DND-41 (cell line): ENCODE measurements at regions not wholly inside any gene's neighbourhood (a gene's known extent, or its start where the extent isn't known, plus 50 kb on each side); places are given as distances from the start of the nearest gene placed in this dataset.
"Not testable (repeated sequence)": the region's sequence is repeated elsewhere in the genome, so short reads cannot be mapped to it uniquely, and the experiment has no call there.

Experiments used
- CTCF ChIP-seq: IDR thresholded peaks from 2 replicates; pipeline ENCODE4 v1.5.1; 2012; ENCODE audit warnings: borderline replicate concordance, low read length, moderate library complexity, mild to moderate bottlenecking; ENCODE audit not compliant: poor library complexity, severe bottlenecking; ENCODE audit errors: extremely low read depth
- EZH2 ChIP-seq: IDR thresholded peaks from 3 replicates; pipeline ENCODE4 v1.6.1; 2012; ENCODE audit warnings: borderline replicate concordance, low read depth, mild to moderate bottlenecking, moderate library complexity, low read length, inconsistent platforms; ENCODE audit not compliant: severe bottlenecking

GRCh38 chrY:18237580-18237979 lies 212.0 kb downstream of the CDY2A start:
- TF ChIP-seq CTCF, EZH2: not testable (repeated sequence)
